Activated CD4-positive, alpha-beta T cell treated with anti-CD3 and anti-CD28 coated beads, Interleukin-2, amount 50 U/mL, for 16 hours (primary cell): ENCODE measurements at regions not wholly inside any gene's neighbourhood (a gene's known extent, or its start where the extent isn't known, plus 50 kb on each side); places are given as distances from the start of the nearest gene placed in this dataset.

Source experiments
- DNase-seq: peaks from one replicate; pipeline ENCODE4 v3.0.0-alpha.2; 2020

DNA sequence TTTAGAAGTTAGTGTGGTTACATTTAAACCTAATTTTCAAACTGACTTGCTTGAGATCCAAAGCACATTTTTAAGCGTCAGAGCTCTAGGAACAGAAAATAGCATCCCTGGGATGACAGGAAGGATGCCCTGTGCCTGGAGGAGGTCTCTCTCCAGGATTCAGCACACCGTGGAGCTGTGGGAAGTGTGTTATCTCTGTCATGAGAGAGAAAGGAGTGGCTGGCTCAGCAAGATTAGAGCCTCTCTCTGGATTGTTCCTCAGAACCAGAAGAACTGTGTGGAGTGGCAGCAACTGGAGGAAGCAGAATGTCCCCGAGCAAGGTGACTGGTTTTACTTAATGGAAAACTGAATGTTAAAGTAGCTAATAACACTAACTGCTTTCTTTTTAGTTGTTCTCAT lies 233.6 kb upstream of the TGFBR2 start:
- DNase-seq = no peak

DNA sequence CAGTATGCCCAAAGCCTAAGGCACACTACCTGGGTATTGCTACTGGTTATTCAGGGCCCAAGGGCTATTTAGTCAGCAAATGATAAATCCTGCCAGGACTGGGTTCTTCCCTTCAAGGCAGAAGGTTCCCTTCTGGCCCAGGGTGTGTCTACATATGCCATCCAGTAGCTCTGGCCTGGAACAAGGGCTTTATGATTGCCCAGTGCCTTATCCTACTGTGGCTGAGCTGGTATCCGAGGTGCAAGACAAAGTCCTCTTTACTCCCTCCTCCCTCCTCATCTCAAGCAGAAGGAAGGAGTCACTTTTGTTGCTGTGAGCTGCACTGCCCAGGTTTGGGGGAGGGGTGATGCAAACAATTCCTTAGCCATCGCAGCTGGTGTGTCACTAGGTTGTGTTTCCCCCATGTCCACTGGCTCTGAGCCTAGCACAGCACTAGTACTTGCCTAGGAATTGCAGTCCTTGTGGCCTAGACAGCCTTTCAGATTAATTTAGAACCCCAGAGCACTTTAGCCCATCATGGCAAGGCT lies 221.8 kb upstream of the TGFBR2 start:
- no peak for DNase-seq

DNA sequence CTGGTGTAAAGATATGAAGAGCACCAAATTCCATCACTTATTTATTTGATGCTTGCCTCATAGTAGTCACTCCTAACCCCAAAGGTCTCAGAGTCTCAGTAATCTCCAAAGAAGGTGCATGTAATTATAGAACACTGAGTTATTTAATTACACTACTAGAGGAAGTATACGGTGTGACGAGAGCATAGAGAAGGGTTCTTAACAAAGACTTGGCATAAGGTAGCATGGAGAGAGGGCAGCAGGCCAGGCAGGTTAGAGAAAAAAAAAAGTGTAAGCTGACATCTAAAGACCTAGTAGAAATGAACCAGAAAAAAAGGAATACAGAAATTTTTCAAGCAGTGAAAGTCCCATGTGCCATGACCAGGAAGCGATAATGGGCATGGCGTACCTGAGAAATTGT lies 213.3 kb upstream of the TGFBR2 start:
- DNase-seq = no peak

DNA sequence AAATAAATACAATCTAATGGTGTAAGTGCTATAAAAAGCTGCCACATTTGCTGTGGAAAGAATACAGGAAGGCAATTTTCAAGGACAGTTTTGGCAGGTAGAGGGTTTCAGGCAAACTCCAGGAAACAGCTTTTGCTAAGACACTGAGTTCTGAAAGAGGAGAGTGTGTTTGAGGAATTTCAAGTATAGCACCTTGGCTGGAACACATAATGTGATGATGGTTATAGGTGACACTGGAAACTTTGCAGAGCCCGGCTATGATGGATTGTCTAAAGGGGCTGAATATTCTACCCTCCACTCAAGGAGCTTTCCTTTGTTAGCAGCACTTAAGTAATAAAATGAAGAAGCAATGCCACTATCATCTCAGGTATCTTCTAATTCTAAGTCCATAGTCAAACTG lies 209.4 kb upstream of the TGFBR2 start:
- no peak for DNase-seq

DNA sequence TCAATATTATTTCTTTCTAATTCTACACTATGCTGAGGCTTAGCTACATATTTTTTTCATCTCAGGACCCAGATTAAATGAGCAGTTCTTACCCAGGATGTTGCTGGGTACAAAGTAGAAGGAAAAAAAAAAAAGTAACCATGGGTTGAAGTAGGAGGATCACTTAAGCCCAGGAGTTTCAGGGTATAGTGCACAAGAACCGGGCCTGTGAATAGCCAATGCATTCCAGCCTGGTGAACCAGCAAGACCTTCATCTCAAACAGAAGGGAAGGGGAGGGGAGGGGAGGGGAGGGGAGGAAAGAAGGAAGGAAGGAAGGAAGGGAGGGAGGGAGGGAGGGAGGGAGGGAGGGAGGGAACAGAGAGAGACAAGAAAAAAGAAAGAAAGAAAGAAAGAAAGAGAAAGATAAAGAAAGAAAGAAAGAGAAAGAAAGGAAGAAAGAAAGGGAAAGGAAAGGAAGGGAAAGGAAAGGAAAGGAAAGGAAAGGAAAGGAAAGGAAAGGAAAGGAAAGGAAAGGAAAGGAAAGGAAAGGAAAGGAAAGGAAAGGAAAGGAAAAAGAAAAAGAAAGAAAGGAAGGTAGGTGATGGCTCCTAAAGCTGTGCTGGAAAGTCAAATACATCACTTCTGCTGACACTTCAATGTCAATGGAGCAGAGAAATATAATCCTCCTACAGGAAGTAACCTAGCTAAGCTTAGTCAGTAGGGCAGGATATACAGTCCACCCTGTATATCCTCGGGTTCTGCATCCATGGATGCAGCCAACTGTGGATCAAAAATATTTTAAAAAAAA lies 206.8 kb upstream of the TGFBR2 start:
- no peak for DNase-seq

DNA sequence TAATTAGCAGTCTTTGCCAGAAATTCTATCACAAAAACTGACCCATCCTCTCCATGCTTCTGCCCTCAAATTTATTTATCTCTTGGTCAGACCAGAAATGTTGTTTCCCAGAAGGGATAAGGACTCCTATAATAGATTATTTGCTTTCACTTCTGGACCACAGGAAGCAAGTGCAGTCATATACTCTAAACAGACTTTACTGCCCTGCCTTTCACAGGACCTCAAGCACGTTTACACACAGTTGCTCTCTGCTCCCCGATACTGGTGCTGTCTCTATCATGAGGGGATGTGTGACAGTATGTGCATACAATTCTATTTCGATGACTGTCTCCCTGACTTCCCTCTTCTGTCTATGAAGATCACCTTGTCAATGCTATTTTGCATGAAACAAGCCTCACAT lies 205.5 kb upstream of the TGFBR2 start:
- no peak for DNase-seq

DNA sequence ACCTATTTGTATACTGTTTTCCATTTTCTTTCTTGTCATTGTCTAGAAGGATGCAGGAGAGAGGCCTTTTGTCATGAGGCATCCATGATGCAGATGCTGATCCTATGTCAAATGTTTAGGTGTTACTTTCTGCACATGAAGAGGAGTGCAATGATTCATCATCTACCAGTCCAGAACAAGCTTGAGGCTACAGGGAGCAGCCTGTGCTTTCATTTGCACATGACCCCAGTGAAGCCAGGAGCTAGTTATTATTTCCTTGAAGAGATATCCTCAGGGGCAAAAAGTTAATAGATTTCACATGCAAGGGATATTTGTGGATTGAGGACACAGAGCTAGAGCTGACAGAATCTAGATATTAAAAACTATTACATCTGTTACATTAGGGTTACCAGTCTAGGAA lies 204.4 kb upstream of the TGFBR2 start:
- no peak for DNase-seq

DNA sequence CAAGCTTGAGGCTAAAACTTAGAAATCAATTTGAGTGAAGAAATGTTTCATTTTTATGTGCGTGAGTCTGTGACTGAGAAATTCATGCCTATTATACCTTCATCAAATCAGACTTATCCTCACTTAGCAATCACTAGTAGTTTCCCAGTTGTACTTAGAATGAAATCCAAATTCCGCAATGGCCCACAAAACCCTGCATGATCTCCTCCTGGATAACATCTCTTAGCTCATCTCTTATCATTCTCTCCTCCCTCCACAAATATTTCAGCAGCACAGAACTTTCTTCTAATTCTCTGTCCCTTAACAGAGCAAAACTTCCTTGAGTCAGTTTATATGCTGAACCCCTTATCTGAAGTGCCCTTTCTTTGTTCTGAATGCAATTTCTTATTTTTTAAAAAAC lies 198.8 kb upstream of the TGFBR2 start:
- no peak for DNase-seq

DNA sequence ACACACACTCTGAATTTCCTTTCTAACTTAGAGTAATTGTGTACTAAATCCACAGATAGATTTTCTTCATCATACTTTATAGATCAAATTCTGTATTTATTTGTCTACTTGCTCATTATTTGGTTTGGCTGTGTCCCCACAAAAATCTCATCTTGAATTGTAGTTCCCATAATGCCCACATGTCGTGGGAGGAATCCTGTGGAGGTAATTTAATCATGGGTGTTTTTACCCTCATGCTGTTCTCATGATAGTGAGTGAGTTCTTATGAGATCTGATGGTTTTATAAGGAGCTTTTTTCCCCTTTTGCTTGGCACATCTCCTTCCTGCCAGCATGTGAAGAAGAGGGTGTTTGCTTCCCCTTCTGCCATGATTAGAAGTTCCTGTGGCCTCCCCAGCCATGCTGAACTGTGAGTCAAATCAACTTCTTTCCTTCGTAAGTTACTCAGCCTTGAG lies 198.3 kb upstream of the TGFBR2 start:
- no peak for DNase-seq

DNA sequence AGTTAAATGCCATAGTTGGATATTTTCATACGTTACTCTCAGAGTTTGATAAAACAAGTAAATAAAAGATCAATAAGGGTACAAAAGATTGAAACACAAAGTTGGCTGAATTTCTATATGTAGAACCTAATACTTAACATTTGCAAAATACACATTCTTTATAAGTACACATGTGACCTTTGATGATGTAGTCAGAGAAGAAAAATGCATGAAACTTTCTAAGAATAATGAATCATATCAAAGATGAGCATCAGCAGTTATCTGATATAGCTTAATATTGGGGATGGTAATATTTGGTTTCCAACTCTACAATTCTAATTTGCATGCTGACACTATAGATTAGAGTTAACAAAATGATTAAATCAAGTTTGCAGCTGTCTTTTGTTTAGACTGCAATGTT lies 188.0 kb upstream of the TGFBR2 start:
- no peak for DNase-seq

DNA sequence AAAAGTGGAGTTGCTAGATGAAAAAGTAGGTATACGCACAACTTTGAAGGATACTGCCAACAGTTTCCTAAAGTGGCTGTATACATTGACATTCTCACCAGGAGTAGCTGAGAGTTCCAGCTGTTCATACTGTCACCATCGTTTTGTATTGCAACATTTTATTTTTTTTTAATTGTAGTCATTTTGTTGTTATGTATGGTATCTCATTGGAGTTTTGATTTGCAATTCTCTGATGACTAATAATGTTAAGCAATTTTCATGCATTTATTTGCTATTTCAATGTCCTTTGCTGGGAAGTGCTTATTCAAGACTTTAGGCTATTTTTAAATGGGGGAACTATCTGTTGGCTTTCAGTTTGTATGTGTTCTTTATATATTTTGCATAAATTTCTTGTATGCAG lies 185.1 kb upstream of the TGFBR2 start:
- no peak for DNase-seq

DNA sequence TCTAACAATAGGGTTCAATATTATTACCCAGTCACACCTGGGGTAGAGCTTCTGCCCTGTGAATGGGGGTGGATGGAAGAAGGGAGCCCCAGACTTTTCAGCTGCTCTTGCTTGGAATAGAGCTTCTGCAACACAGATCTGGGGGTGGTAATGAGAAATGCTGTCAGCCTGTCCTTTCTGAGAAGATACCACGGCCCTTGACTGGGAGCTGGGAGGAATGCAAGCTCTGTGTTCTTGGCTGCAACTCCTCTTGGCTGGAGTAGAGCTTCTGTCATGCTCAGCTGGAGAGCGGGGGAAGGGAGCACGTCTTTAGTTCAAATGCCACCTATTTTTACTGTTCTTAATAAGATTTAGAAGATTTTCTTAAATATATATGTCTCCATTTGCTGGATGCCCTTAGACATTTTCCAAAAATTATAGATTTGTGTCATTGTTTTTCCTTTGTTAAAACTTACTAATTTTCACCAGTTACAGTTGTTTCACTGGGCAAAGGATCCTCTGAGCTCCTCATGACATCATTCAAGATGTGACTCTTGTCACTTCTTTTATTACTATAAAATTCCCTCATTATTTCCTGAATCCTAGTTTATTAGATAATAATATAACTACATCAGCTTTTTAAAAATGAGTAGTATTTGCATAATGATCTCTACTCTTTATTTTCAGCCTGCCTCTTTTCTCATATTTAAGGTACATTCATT lies 180.0 kb upstream of the TGFBR2 start:
- no peak for DNase-seq

DNA sequence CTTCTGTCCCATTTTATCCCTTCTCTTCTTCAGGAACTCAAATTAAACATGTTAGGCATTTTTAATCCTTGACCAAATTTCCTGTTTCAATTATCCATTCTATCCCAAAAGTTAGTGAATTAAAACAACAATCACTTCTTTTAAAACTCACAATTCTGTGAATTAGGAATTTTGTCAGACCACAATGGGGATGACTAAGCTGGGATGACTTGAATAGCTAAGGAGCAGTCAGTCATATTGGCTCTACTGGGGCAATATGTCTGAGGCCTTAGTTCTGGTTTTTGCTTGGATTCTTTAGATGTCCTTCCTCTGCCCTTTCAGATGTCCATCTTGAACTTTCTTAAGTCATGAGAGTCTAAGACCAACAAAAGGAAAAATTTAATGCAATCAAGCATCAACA lies 178.2 kb upstream of the TGFBR2 start:
- DNase-seq = no peak

DNA sequence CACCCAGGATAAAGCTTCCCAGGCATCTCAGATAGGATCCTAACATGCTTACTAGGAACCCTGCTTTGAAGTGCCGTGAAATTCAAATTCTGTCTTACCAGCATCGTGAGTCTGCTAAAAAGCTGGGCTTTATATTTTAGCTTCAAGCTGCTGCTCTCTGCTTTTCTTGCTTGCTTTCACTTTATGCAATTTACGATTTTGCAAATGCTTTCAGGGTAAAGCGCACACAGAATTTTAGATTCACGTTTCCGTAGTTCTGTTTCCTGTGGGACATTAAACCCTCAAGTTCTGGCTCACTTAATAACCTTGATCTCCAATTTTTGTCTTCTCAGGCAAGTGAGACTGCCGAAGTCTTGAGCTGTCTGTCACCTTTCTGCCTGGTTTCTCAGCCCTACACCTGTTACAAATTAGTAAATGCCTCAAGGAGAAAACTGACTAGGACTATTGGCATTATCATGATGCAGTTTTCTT lies 170.5 kb upstream of the TGFBR2 start:
- DNase-seq = peak; percentile 3

DNA sequence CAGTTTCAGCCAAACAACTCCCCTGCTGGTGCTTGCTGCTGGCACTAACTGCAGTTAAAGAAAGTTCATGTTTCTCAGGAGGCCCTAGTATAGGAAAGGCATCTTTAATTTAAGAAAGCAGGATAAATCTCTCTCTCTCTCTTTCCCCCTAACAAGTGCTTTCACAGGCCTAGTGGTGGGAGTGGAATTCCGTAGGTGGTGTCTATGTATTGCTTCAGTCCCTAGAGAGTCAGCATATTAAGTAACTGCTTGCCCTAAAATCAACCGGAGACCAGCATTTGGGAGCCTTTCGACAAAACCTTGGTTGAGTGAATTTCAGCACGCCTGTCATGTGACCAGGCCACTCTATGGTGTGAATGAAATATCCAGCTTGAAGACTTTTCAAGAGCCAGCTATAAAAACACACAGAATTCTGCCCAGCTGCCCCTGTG lies 169.2 kb upstream of the TGFBR2 start:
- no peak for DNase-seq

DNA sequence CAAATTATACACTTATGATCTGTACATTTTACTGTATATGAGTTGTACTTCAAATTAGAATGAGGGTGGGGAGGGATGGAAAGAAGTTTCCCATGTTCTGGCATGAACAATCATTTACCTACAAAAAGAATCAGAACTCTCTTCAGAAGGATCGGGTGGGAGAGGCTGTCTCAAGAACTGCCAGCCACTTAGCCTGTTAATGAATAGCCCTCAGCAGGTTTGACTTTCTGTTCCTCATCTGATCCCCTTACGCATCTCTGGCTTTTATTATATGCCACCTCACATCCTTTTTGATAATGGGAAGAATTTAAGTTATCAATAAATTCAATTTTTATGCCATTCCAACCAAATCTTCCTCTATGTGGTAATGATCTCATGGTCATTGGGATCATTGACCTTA lies 168.3 kb upstream of the TGFBR2 start:
- no peak for DNase-seq

DNA sequence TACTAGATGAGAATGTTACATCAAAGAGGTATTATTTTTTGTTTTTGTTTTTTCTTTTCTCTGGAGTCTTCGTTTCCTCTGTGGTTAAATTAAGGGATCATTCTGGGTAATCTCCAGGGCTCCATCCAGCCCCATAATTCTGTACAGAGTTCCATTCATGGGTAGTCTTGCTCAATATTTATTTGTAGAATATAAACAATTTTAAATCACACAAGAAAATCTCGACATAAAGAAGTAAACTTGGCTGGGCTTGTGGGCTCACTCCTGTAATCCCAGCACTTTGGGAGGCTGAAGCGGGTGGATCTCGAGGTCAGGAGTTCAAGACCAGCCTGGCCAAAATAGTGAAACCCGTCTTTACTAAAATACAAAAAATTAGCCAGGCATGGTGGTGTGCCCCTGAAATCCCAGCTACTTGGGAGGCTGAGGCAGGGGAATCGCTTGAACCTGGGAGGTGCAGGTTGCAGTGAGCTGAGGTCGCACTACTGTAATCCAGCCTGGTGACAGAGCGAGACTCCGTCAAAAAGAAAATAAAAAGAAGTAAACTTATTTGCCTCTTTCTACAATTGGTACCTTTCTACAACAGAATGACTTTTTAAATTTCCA lies 166.8 kb upstream of the TGFBR2 start:
- DNase-seq = no peak

DNA sequence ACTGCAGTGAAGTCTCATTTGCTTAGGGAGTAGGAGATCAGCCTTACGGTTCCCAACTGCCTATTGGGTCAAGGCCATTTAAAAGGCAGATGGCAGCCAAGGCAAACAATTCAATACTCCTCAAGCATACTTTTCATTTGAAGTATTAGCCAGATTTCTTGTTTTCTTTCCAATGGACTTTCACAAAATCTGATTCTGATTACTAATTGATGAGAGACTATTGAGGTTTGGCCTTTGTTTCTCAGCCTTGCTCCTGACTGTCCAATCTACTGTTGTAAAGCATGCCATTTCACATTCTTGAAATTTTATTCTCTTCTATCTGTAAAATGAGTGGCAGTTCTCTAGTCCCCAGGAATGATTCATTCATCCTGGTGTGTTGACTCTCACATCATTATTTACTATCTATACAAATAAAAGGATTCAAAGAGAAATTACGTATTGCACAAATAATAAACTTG lies 166.2 kb upstream of the TGFBR2 start:
- DNase-seq = no peak

DNA sequence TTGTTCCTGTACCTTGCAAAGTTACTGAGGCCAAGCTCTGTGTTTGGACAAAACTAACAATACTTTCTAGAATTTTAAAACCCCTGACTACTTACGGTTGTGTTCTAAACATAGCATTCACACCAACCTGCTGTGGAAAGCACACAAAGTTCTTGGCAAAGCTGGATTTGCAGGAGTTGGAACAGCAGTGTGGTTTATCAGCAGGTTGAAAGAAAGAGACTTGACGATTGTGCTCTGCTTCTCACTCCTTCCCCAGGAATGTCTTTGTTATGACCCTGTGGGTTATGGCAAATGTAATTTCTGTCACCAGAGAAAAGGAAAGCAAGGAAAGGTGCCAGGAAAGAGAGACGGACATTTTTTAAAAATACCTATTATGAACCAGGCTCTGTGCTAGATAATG lies 165.5 kb upstream of the TGFBR2 start:
- DNase-seq = no peak

DNA sequence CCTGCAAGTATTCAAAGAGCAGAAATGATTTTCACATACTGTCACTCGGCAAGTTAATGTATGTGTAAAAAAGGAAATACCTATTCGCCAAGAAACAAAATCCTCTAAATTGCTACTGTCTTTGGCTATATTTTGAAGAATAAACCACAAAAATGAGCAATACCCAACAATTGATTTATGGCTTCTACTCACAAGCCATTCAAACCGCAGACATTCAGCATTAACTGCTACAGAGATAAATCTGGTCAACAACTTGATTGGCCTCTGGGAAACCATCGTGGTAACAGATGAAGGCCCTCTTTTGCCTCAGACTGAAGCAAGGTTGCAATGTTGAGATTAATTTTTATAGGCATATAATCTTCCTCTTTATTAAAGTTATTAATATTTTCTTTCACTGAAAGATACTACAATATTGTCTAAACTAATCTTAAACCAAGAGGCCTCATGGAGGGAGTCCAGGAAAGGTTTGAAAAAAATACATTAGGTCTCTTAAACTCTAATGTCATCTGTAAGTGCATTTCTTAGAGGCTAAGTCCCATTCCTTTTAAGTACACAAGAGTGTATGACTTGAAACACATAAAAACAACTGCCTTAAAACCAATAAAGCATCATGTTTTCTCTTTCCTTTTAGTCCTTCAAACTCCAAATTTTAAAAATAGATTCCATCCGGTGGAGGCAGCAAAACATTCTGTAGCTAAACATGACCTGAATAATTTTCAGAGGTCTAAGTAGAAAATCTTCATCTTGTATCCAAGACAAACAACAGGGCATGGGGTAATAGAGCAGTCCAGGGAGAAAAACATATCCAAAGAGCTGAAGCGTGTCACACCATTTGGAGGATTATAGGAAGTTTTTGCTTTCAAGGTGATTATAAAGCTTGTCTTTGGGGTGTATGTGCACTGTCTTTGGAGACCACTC lies 162.4 kb upstream of the TGFBR2 start:
- DNase-seq = no peak

DNA sequence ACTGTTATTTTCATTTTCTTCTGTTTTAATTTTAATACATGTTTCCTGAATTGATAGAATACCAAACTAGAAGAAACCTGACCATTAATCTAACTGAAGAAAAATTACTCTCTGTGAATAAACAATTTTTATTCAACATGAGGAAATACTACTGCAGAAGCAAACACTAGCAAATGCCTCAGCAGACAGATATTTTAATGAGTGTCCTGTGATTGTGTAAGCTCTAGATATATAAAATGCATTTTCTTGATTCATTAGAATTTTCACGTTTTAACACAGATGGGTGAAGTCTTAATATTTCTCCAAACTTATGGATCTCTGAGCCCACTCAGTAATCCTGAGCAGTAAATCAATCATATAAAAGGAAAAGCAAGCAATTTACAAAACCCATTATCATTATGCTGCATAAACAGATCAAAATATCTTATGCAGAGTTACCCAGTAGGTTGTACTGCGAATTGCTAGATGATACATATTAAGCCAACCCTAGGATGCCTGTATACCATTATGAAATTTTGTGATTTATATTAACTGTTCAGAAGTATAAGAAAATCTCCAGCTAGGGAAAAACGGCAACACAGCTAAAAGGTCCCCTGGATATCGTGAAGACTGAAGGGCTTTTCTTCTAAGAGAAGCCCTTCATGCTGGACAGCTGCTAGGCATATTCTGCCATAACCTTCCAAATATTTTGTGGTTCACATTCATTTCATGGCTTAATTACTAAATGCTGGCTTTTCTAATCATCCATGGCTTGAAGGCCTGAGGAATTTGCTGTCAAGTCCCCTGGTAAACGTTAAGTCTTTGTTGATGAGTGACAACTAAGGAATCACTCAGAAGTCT lies 157.7 kb upstream of the TGFBR2 start:
- no peak for DNase-seq

DNA sequence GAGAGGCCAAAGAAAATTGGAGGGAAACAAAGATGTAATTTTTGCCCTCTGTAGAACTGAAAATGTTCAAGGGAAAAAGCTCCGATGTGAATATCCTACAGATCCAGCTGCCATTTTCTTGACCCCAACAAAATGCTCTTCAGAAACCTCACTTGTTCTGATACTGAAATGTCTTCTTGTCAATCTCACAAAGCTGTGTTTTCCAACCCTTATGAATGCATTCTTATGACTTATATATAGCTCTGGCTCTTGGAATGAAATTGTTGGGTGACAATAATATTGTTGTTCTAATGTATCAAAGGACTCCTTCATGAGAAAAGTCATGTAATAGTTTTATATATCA lies 157.1 kb upstream of the TGFBR2 start:
- no peak for DNase-seq
